ENCODE measurements at regions not wholly inside any gene's neighbourhood (a gene's known extent, or its start where the extent isn't known, plus 50 kb on each side); places are given as distances from the start of the nearest gene placed in this dataset.

GRCh38 chrX:124842205-124842604 lies 477.5 kb upstream of the TEX13C start:
- TF ChIP-seq, protein P1, sequence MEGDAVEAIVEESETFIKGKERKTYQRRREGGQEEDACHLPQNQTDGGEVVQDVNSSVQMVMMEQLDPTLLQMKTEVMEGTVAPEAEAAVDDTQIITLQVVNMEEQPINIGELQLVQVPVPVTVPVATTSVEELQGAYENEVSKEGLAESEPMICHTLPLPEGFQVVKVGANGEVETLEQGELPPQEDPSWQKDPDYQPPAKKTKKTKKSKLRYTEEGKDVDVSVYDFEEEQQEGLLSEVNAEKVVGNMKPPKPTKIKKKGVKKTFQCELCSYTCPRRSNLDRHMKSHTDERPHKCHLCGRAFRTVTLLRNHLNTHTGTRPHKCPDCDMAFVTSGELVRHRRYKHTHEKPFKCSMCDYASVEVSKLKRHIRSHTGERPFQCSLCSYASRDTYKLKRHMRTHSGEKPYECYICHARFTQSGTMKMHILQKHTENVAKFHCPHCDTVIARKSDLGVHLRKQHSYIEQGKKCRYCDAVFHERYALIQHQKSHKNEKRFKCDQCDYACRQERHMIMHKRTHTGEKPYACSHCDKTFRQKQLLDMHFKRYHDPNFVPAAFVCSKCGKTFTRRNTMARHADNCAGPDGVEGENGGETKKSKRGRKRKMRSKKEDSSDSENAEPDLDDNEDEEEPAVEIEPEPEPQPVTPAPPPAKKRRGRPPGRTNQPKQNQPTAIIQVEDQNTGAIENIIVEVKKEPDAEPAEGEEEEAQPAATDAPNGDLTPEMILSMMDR (IDR thresholded peaks at IDR 0.05), result no peak
- no peak for TF ChIP-seq EZH2 (IDR thresholded peaks at IDR 0.05; ENCODE audit: borderline replicate concordance, insufficient read depth, low read depth, low read length, poor library complexity, severe bottlenecking)
